NCI-H345 treated with DMSO at 0.1 percent for 48 hours (cell line): ENCODE measurements at regions not wholly inside any gene's neighbourhood (a gene's known extent, or its start where the extent isn't known, plus 50 kb on each side); places are given as distances from the start of the nearest gene placed in this dataset.
A peak's percentile ranks its signal among the peaks of the same experiment; 100 is the strongest.
"Not testable (repeated sequence)": the region's sequence is repeated elsewhere in the genome, so short reads cannot be mapped to it uniquely, and the experiment has no call there.

ENCODE experiments used
- DNase-seq: peaks from one replicate; lab custom pipeline; 2025; ENCODE audit not compliant: unreplicated experiment; lab: John Stamatoyannopoulos, UW

DNA sequence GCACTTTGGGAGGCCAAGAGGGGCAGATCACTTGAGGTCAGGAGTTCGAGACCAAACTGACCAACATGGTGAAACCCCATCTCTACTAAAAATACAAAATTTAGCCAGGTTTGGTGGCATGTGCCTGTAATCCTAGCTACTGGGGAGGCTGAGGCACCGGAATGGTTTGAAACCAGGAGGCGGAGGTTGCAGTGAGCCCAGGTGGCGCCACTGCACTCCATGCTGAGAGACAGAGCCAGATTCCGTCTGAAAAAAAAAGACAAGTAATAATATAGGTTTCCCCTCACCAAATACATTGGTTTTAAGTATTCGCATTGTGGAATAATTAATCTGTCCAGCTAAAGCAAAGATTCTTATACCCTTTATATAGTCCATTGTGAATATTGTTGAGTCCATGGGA is 1544.6 kb downstream of the OLFM4 start:
- no peak for DNase-seq

DNA sequence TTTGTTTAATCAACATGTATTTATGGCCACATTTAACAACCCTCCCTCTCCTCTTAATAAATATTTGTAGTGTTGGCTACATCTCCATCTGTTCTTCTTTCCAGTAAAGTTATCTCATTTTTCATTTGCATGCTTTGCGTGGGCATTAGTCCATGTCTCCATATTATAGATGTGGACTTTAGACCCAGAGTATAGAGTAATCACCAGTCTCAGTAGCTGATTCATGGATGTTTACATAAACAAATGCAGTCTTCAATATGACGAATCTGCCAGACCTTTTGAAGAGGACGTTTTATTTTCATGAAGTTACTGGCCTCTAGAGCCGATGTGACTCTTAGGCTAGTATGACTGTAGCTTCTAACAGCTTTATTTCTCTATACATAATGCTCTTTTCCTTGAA is 1546.2 kb downstream of the OLFM4 start:
- no peak for DNase-seq

DNA sequence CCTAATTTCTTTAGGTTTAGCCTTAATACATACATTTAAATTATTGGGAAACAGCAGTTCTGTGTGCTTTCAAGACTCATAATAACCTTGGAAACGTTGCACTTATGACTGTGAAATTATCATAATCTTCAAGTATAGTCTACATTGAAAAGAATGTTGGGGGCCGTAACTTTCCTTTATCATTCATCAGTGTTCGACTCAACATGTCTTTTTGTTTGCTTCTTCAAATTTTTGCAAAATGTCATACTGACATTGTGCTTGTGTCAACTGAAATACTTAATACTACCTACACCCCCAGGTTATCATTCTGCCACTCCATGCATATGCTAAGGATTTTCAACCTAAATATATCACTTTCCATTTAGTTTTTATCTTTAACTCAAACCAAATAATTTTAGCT is 1562.9 kb downstream of the OLFM4 start:
- no peak for DNase-seq

DNA sequence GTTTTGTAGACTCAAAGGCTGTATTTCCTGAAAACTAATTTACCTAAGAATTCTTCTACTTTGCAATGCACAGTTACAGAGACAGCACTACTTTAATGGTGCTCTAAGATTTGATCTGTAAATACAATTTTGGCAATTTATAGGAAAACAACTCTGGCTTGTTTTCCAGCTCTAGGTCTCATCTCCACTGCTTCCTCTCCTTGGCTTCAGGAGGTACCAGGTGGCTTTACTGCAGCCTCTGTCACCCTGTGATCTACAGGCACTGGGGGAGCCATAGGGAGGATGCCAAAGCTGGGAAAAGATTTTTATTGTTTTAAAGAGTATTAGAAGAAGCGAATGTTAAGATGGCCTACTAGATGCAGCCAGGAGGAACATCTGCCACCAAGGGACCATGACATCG is 1563.6 kb downstream of the OLFM4 start:
- no peak for DNase-seq

DNA sequence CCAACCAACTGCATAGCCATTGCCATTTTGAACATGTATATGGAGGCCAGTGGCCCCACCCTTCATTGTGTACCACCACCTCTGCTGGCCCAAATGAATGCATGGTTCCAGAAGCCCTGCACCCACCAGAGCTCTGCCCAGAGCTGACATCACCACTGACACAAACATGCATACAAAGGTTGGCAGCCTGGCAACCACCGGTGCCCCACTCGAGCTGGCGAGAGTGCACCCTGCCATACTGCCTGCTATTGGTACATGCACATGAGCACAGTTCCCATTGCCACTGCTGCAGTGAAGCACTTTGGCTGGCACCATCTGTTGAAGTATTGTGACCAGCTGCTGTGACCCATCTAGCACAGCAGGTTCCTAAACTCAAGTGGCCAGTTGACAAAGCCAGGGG is 1564.9 kb downstream of the OLFM4 start:
- DNase-seq: peak; percentile 27

DNA sequence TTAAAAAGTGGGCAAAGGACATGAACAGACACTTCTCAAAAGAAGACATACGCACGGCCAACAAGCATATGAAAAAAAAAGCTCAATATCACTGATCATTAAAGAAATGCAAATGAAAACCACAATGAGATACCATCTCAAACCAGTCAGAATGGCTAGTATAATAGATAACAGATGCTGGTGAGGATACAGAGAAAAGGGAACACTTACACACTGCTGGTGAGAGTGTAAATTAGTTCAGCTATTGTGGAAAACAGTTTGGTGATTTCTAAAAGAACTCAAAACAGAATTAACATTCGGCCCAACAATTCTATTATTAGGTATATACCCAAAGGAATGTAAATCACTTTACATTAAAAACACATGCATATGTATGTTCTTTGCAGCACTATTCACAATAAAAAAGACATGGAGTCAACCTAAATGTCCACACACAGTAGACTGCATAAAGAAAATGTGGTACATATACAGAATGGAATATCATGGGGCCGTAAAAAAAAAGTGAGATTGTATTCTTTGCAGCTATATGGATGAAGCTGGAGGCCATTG is 1569.0 kb downstream of the OLFM4 start:
- no peak for DNase-seq

DNA sequence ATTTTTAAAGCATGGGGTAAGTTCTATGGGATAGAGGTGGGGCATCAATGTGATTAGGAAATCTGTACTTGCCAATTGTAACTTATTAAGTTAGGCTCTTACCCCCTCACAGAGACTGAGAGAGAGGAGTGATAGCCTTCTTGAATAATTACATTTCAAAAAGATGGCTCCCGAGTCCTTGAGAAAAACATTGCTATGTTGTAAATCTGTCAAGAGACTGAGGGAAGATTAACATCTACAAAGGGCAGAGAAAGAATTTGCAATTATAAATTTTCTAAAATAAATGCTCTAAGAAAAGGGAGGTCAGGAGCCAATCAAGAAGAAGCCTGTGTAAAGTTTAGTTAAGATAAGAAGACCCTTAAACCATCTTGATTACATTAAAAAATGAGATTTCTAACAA is 1570.8 kb downstream of the OLFM4 start:
- DNase-seq: no peak

DNA sequence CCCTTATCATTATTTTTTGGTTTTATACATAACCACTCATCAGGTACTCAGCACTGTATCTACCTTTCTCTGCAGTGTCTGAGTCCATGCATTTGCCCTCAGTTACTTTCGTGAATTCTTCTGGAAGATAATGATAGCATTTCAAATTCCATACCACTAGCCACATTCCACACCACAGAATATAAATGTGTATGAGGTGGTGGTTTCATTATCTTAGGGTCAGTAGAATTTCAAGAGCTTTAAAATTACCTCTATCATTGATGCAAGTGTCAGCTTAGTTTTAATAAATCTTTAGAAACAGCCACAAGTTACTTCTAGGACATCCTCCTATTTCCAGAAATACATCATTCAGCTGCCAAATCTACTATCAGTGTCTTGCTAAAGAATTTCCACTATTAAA is 1578.3 kb downstream of the OLFM4 start:
- no peak for DNase-seq

DNA sequence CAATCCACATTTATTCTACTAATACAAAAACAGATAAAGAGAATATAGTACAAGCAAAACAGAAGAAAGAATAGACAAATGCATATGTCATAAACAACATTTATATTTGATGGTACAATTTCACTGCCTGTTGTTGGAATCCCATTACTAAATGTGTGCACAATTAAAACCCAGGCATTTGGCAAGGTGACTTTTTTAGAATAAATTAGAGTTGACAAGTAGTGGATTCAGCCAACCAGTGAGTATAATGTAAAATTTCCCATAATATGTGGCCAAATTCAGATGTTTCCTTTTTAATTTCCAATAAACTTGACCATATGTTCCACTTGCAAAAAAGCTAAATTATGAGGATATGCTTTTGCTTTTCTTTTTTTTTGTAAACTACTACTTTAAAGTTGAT is 1578.8 kb downstream of the OLFM4 start:
- no peak for DNase-seq

DNA sequence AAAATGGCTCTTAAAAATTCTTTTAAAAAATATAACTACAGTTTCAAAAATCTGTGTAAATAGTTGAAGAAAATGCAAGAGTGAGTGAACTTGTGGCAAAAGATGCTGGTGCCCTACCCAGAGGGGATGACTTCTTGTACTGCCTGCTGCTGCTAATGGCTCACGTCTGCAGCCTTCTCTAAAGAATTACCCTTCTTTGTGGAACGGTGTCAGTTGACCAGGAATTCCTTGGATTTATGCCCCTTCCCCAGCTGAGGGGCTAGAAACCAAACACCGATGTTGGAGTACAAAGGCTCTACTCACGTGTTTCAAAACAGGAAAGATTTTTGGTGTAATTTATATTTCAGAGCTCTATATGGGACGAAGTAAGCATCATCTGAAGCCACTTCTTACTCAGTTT is 1582.8 kb downstream of the OLFM4 start:
- DNase-seq: no peak

DNA sequence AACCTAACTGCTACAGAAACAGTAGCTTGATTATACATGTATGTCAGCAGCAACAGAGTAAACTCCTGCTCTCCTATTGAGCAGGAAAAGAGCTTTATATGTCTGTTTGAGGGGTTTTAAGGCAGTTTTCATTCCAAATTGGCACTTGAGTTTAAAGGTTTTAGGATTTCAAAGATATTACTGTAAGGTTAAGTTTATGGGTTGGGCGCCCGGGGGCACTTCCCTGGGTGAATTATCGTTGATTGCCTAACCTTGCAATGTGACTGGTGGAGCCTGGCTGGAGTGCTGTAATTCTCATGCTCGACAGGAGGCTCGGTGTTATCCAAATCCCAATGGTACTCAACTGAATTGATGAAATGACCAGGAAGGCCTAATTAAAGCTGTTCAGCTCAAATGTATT is 1586.1 kb downstream of the OLFM4 start:
- DNase-seq: no peak

DNA sequence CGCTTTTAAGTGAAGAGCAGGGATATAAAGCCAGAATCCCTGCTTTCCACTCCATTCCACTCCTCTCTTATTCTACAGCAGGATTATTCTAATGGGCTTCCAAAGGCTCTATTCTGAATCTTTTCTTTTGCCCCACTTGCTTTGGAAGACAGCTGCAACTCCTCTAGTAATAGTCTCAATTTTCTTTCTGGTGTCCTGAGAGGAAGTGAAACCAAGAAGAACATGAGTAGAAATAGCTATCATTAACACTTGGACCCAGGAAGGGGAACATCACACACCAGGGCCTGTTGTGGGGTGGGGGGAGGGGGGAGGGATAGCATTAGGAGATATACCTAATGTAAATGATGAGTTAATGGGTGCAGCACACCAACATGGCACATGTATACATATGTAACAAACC is 1597.9 kb downstream of the OLFM4 start:
- DNase-seq: not testable (repeated sequence)

DNA sequence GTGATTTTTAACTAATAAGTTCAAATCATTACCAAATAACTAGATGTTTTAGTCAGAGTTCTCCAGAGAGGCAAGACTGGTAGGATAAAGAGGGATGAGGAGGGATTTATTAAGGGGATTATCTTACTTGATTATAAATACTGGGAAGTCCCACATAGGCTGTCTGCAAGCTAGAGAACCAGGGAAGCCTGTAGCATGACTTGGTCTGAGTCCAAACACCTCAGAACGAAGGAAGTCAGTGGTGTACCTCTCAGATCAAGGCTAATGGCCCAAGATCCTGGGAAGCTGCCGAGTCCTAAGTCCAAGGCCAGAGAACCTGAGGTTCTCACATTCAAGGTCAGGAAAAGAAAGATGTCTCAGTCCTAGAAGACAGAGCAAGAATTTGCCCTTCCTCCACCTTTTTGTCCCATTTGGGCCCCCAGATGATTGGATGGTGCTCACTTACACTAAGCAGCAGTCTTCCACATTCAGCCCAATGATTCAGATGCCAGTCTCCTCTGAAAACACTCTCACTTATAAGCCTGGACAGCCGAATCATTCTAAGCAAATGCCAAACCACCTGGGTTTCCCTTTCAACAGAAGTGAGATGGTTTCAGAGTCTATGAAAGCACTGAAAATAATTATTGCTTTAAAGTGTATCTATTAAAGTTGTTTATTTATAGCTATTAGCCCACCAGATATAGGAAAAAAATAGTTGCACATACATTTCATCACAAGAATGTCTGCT is 1599.2 kb downstream of the OLFM4 start:
- no peak for DNase-seq

DNA sequence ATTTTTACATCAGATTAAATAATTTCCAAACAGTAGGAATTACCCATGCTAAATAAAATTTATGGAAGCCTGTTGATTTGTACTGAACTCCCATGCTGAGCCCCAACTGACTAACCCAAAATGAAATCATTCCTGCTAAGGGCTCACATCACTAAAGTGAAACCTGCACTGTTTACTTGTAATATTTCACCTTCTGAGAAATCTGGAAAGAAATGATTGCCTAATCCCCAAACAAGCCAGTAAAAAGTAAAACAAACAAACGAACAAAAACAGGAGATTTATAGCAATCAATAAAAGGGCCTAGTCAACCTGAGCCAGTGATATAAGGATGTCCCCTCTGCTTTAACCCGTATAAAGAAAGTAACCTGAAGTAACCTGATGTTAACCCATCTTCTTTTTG is 1599.8 kb downstream of the OLFM4 start:
- DNase-seq: no peak

DNA sequence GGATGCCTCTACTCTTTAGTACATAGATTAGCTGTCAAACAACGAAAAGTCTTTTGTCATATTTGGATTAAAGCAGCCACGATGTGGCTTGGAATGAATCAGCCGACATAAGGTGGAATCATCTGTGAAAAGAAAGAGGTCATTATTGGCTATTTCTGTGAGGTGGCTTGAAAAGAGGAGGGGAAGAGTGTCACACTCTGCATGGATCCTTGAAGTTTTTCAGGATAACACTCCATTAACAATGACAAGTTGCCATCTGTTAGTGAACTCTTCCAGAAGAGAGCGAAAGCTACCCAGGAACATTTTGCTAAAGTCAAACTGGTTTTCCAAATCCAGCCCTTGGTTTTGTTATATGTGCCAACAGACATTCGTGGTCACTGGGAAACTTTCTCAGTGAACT is 1604.8 kb downstream of the OLFM4 start:
- no peak for DNase-seq

DNA sequence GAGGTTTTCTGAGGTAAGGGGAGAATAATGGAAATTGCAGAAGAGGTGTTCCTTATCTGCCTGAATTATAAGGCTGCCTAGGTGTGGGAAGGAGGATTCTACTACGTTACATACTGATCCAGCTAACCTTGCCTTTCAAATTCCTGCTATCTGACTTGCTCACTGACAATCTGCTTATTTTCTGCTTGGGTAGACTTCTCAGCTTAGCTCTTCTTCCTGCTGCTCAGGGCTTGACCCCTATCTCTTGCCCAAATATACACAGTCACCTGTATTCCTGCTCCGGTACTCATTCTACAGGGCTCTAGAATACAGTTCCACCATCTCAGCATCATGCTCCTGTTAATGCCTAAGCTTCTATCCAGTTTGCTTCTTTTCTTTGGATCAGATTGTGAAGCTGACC is 1607.6 kb downstream of the OLFM4 start:
- no peak for DNase-seq

DNA sequence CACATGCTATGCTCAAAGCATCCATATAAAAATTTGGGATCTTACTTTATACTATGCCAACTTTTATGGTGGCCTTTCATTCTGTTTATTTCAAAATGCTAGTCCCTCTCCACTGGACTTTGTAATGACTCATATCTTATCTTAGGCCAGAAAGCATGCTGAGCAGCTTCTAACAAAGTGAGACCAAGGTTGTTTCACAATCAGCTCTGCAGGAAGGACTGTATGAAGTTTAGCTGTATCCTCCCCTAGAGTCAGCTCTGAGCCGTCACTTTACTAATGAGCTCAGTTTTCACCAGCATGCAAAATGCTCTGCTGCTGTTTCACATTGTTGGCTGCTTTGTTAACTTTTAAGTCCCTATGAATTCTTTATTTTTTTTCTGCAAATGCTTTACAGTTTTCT is 1608.8 kb downstream of the OLFM4 start:
- no peak for DNase-seq

DNA sequence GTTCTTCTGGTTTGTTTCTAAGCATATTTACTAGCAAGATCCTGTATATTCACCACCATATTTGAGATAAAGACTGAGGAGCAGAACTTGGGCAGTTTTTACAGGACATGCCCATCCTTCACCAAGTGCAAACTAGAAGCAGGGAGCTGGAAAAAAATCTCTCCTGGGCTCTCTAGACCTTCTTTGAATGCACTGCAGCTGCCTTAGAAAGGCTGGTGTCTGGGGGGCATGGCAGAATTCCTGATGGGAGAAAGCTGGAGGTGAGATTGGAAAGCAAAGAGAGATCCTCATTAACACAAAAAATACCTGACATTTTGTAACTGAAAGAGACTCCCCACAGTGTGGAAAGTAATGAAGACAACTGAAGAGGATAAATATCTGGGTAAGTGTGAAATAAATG is 1612.1 kb downstream of the OLFM4 start:
- no peak for DNase-seq

DNA sequence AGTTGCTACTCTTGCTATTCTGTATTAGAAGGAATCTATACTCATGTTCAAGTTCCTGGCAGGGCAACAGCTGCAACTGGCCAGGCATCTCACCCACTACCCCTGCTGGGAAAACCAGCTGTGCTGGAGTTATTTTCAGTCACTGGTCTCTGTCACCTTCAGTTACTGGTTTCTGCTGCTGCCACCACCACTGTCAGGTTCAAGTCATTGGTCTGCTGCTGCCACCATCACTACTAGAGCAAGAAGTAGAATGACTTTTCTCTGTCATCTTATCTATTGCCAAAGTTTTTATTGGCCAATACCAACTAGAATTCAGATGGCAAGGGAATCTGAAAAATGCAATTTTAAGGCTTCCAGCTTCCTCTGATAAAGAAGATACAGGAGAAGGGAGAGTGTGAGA is 1615.2 kb downstream of the OLFM4 start:
- no peak for DNase-seq

DNA sequence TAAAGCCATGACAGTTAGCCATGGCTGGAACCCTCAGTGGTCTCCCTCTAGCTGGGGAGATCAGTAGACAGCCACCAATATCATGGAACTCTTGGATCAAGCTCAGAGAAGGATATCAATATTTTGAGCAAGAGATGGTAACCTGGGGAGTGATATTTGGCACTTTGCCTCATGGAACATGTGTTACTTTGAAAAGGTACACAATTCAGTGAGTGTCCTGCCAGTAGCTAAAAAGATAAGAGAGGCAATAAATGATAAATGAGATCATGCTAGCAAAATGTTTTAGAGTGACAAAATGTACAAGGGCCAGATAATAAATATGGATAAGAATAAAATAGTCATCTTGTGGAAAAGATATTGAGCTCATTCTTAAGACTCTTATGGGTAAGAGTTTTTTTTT is 1618.7 kb downstream of the OLFM4 start:
- no peak for DNase-seq

DNA sequence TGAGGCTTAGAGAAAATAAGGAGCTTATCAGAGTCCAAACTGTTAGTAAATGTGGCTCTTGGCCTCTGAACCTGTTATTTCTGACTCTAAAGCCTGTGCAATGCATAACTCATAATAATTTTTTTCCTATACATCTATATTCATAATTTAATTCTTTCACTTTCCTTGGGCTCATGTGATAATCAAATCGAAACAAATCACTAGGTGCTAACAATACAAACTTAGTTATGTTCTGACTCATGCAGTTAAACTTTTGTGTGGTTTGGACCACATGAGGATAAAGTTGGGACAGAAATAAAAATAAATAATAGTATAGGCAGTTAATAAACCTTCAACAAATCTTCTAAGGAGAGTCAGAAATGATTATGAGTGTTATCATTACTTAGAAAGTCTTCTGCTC is 1629.0 kb downstream of the OLFM4 start:
- no peak for DNase-seq

DNA sequence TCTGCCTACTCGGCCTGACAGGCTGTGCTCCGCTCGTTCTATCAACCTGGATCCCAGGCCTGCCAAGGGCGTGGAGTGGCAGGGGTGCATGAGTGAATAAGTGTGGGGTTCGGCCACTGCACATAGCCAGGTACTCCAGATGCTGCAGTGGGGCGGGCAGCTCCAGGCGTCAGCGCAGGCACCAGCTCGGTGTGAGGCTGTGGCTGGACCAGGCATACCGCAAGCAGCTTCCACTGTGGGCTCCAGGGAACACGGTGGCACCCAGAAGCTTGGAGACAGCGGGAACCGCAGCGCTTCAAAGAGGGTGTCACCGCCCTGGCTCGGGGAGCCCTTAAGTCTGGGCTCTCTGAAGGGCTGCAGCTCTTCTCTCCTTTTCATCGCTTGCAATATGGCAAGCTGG is 1630.2 kb downstream of the OLFM4 start:
- no peak for DNase-seq

DNA sequence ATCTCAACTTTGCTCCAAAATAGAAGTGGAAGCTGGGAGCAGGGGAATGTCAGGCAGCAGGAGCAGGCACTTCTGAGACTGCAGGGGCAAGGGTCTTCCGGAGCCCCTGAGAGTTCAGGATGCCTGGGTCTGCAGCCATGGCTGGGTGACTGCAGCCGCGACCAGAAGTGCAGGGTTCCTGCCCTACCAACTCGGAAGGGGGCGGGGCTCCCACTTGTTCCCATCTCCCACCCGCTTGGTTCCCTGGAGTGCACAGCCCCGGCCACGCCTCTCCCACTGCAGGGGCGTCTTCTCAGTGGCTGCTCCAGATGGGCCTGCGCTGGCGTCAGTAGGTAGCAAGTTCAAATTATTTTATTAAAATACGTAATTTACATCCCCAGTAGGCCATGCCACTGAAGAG is 1631.7 kb downstream of the OLFM4 start:
- DNase-seq: no peak
